GM18507 (cell line): ENCODE measurements at regions not wholly inside any gene's neighbourhood (a gene's known extent, or its start where the extent isn't known, plus 50 kb on each side); places are given as distances from the start of the nearest gene placed in this dataset.
"Not testable (repeated sequence)": the region's sequence is repeated elsewhere in the genome, so short reads cannot be mapped to it uniquely, and the experiment has no call there.

Source experiments
- DNase-seq: peaks from one replicate; pipeline ENCODE4 v3.0.0; 2011; ENCODE audit warnings: low read depth; ENCODE audit not compliant: insufficient read length; ENCODE audit errors: extremely low spot score
- FAIRE-seq: peaks from 2 replicates; lab custom pipeline; 2011; peaks lifted over from hg19 to GRCh38; lab: Jason Lieb, UNC

DNA sequence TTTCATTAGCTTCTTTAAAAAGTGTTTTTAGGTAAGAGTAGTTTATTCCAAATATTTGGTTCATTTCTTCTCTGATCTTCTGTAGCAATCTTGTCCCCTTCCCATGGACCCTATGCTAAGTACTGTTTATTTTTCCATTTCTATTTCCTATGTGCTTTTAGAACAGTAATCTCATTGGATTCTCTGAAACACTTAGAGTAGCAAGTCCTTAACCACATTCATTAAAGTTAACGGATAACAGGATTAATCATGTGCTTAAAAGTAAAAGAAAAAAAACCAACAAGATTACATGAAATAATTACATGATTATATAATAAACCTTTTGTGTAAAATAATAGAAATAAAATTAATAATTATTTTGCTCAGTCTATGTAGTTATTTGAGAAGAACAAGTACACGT is 929.7 kb downstream of the C4orf33 start:
- FAIRE-seq (no peak), DNase-seq (no peak)

DNA sequence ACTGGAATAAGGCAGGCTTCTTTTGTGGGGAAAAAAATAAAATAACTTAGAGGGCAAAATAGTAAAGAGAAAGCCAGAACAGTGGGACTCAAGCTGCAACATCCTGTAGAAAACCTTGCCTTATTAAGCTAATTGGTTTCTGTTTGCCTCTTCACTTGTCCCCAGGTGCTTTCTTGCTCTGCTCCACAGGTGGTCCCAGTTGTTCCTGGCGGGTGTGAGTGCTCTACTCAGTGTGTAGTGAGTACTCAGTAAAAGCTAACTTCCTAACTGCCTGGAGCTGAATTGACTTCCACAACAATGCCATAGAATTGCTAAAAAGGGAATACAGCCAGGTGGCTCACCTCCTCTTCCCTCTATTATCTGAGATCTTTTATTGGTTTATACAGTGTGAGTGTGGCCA is 930.2 kb downstream of the C4orf33 start:
- FAIRE-seq (no peak), DNase-seq (no peak)

- no peak for DNase-seq
- no peak for FAIRE-seq
These were observed 932.0 kb downstream of the C4orf33 start for GRCh38 chr4:130027973-130028372.

DNA sequence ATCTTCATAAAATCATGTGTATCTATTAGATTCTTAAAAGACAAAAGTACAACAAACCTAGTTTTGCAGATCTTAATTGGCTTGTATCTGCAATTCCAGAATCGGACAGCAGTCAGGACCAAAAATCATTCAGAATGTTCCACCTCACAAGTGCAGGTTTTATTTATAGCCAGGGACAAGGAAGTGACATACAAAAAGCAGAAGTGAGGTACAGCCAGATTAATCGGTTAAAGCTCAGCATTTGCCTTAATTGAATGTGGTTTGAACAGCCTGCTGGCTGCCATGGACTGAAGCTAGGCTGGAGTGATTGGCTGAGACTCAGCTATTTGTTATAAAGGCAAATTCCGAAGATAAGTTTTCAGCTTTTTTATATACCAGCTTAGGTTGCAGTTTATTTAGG is 932.6 kb downstream of the C4orf33 start:
- peak; percentile 65 for FAIRE-seq
- peak; percentile 8 for DNase-seq

DNA sequence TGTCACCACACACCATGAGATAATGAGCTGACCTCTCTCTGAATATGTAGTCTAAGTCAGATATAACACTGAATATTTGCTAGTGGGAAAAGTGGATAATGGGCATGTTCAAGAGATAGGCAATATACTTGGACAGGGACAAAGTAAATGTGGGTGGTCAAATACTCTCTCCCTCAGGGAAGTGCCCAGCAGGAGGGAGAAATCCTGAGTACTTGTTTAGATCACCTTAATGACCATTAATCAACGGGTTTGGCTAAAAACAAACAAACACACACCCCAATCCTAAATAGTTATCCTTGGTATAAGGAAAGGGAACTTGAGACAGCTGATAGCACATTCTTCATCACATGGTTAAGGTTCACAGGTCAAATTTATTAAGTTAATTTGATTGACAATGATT is 933.5 kb downstream of the C4orf33 start:
- peak; percentile 35 for FAIRE-seq
- DNase-seq: no peak

- FAIRE-seq: no peak
- DNase-seq: no peak
These were observed 935.9 kb downstream of the C4orf33 start for GRCh38 chr4:130031858-130032257.

GRCh38 chr4:130033657-130034056 is 937.7 kb downstream of the C4orf33 start:
- not testable (repeated sequence) for FAIRE-seq, DNase-seq

DNA sequence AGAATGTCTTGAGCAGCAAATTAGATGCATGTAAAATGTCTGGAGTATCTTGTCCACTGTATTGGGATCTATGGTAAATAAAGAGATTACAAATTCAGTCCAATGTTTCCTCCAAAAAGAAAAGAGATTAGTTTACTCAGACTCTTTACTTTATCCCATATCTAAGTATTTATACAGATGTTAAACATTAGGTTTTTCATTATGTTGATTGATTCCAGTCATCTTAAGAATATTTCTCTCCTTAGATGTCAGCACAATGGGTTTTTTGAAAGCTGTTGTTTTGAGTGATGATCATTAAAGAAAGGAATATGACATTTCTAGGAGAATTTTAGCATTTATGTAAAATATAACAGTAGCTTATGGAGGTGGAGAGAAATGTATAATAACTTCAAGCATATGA is 938.9 kb downstream of the C4orf33 start:
- FAIRE-seq (no peak), DNase-seq (no peak)

DNA sequence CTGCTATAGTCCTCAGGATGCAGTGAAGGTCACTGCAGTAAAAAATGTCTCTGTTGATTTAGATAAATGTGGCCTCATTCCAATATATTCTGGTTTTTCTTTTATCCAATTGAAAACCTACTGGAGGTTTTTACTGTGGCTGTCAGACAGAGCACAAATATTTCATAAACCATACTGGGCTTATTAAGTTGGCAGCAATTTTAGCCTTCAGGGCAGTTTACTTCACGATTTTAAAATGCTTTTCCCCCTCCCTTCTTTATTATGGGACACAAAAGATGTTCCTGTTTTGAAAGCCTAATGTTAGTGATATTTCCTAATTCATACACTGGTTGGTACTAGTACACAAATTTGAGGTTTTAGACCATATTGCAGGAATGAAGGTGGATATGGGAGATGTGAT is 939.4 kb downstream of the C4orf33 start:
- FAIRE-seq (no peak), DNase-seq (no peak)

- FAIRE-seq, DNase-seq: not testable (repeated sequence)
These were observed 941.9 kb downstream of the C4orf33 start for GRCh38 chr4:130037866-130038265.

- not testable (repeated sequence) for DNase-seq, FAIRE-seq
These were observed 942.6 kb downstream of the C4orf33 start for GRCh38 chr4:130038540-130038939.

DNA sequence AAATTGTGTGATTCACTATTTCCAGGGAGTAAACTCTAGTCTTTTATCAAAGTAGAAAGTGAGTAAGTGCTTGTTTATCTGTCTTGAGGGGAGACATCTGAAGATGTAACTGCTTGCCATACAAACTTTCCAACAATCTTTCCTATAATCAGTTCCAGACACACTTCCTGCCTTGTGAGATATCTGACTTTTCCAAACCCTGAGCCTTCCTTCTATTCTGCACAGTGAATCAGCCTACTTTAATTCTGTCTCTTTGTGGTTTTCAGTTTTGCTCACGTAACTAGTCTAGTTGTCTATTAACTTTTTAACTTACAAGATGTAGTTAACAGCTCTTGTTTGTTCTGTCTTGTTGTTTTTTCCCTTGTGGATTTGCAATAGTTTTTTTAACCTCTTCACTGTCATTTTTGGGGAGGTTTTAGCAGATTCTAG is 947.8 kb downstream of the C4orf33 start:
- FAIRE-seq (peak; percentile 91), DNase-seq (peak; percentile 4)

DNA sequence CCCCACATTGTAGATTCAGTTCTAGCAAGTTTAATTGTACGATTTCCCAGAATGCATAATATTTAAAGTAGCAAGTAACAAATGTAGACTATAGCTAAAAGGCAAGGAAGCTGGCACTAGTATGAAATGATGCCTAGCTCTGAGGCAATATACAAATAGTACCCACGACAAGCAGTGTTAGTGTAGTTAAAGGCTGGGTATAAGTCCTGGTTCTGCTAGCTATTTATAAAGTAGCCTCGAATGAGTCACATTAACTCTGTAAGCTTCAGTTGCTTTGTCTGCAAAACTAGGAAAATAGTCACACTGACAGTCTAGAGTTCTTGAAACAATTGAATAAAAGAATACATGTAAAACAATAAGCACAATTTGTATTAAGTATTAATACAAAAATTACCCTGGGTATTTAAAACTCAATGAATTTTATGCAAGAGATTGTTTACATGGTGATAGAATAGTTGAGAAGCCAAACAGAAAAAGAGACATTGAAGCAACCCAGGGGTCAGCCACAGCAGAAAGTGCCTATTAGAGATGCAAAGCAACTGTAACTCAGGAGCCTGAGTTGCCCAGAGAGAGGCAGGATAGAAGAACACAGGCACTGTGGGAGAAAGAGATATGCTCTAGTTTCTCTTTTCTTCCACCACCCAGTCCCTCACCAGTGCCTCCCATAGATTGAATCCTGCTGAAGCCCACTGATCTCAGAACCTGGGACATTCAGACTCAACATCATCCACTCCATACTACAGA is 949.0 kb downstream of the C4orf33 start:
- FAIRE-seq (peak; percentile 12), DNase-seq (no peak)

DNA sequence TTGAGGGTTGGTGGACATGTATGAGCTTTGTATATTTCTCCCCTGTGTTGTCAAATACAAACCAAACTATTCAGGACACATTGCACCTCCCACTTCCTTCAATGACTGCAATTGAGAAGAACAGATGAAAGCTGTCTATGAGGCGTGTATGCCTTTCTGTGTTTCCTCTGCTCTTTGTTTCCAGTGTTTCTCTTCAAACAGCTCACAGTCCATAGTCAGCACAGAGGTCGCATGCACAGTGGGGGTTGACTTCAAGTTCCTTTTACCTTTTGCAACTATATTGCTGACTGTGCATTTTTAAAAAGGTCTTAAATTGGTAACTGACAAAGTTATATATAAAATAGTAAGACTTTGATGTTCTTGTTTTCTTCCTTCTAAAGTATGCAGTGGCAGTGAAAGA is 957.8 kb downstream of the C4orf33 start:
- FAIRE-seq: no peak

GRCh38 chr4:130054908-130055307 is 959.0 kb downstream of the C4orf33 start:
- FAIRE-seq (no peak), DNase-seq (no peak)

More for the DNA sequence above, 957.8 kb downstream of the C4orf33 start:
- no peak for DNase-seq

DNA sequence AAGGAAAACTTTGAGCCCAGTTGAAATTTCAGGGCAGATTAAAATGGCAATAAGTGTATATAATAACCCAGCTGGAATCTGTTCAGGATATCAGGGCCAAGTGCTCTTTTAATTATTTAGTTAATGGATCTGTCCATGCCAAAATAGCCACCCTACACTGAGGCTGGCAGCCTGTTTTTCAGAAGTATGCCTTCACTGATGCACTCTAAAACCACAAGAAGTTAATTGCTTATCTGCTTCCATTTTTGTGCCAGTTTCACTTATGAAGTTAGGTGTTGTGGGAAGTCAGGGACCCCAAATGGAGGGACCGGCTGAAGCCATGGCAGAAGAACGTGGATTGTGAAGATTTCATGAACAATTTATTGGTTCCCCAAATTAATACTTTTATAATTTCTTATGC is 960.3 kb downstream of the C4orf33 start:
- DNase-seq (no peak), FAIRE-seq (no peak)

GRCh38 chr4:130064471-130064870 is 968.5 kb downstream of the C4orf33 start:
- no peak for DNase-seq
- FAIRE-seq: no peak

- DNase-seq (no peak), FAIRE-seq (no peak)
These were observed 971.5 kb downstream of the C4orf33 start for GRCh38 chr4:130067419-130067818.

- no peak for FAIRE-seq
- no peak for DNase-seq
These were observed 972.1 kb downstream of the C4orf33 start for GRCh38 chr4:130068072-130068471.

DNA sequence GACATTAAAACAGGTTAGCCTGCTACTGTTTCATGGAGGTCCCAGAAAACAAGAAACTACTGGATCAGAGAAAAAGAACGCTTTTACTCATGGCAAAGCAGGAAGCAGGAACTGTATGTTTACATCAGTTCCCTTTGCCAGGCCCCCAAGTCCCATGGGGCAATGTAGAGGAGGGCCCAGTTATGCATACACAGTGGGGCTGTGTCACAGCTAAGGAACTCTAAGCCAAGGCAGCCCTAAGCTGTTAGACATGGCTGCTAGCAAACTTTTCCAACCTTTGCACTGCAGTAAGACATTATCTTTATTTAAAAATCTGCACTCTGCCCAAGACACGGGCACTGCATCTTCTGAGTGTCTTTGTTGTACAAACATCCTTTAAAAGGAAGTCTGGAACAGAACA is 975.8 kb downstream of the C4orf33 start:
- no peak for DNase-seq
- no peak for FAIRE-seq

- FAIRE-seq: no peak
- no peak for DNase-seq
These were observed 977.3 kb downstream of the C4orf33 start for GRCh38 chr4:130073145-130073790.
